Stimulated activated naive CD8-positive, alpha-beta T cell treated with anti-CD3 and anti-CD28 coated beads, Interleukin-15, Interleukin-2, amounts not matched to agents 100 ng/mL and 50 ng/mL, for 24 hours (primary cell): ENCODE measurements at regions not wholly inside any gene's neighbourhood (a gene's known extent, or its start where the extent isn't known, plus 50 kb on each side); places are given as distances from the start of the nearest gene placed in this dataset.
"Not testable (repeated sequence)": the region's sequence is repeated elsewhere in the genome, so short reads cannot be mapped to it uniquely, and the experiment has no call there.

Experiments used
- H3K27ac Mint-ChIP-seq: one replicate; pipeline ENCODE4 v1.8.0; 2021; ENCODE audit warnings: mild to moderate bottlenecking, mixed read lengths
- H3K27me3 Mint-ChIP-seq: one replicate; pipeline ENCODE4 v1.8.0; 2021; ENCODE audit warnings: mixed read lengths
- H3K36me3 Mint-ChIP-seq: one replicate; pipeline ENCODE4 v1.8.0; 2021; ENCODE audit warnings: low read depth, mixed read lengths
- H3K4me1 Mint-ChIP-seq: one replicate; pipeline ENCODE4 v1.8.0; 2021; ENCODE audit warnings: low read depth, mixed read lengths
- H3K4me3 Mint-ChIP-seq: one replicate; pipeline ENCODE4 v1.8.0; 2021; ENCODE audit warnings: mild to moderate bottlenecking, mixed read lengths
- H3K9me3 Mint-ChIP-seq: one replicate; pipeline ENCODE4 v1.8.0; 2021; ENCODE audit warnings: mixed read lengths

- Mint-ChIP-seq H3K27ac (no peak overlapping the region), H3K9me3 (peaks cover 8% of the 10 kb centered on the region), H3K36me3 (peaks cover 30% of the 10 kb centered on the region), H3K4me3 (no peak overlapping the region), H3K4me1 (peaks cover 32% of the 10 kb centered on the region), H3K27me3 (no peaks in the 10 kb centered on the region)
Observed at GRCh38 chr12:47369085-47369484, 289.3 kb upstream of the AMIGO2 start.

- H3K4me1 Mint-ChIP-seq: peaks cover 39% of the 10 kb centered on the region
- no peaks in the 10 kb centered on the region for H3K27me3 Mint-ChIP-seq
- H3K36me3 Mint-ChIP-seq: peaks cover 24% of the 10 kb centered on the region
- H3K27ac Mint-ChIP-seq: no peak overlapping the region
- H3K9me3 Mint-ChIP-seq: peaks cover 3% of the 10 kb centered on the region
- no peak overlapping the region for H3K4me3 Mint-ChIP-seq
Observed at GRCh38 chr12:47367912-47368537, 288.3 kb upstream of the AMIGO2 start.

- H3K27me3 Mint-ChIP-seq: no peaks in the 10 kb centered on the region
- peaks cover 41% of the 10 kb centered on the region for H3K4me1 Mint-ChIP-seq
- H3K9me3 Mint-ChIP-seq: peaks cover under 1% of the 10 kb centered on the region
- H3K36me3 Mint-ChIP-seq: peaks cover 16% of the 10 kb centered on the region
- H3K4me3 Mint-ChIP-seq: no peak overlapping the region
- H3K27ac Mint-ChIP-seq: no peak overlapping the region
Observed at GRCh38 chr12:47366579-47366978, 286.8 kb upstream of the AMIGO2 start.

GRCh38 chr12:47366157-47366556, 286.4 kb upstream of the AMIGO2 start:
- Mint-ChIP-seq H3K4me3 (no peak overlapping the region), H3K4me1 (peaks cover 44% of the 10 kb centered on the region), H3K27ac (no peak overlapping the region)

GRCh38 chr12:47365443-47366076, 285.8 kb upstream of the AMIGO2 start:
- H3K9me3 Mint-ChIP-seq, H3K27ac Mint-ChIP-seq, H3K27me3 Mint-ChIP-seq, H3K4me3 Mint-ChIP-seq: not testable (repeated sequence)
- peaks cover 15% of the 10 kb centered on the region for H3K36me3 Mint-ChIP-seq
- peaks cover 44% of the 10 kb centered on the region for H3K4me1 Mint-ChIP-seq

More at GRCh38 chr12:47366157-47366556, 286.4 kb upstream of the AMIGO2 start:
- H3K27me3 Mint-ChIP-seq: no peaks in the 10 kb centered on the region
- peaks cover 15% of the 10 kb centered on the region for H3K36me3 Mint-ChIP-seq
- no peaks in the 10 kb centered on the region for H3K9me3 Mint-ChIP-seq

GRCh38 chr12:47364261-47364660, 284.5 kb upstream of the AMIGO2 start:
- peak overlapping the region; percentile 33 for H3K27ac Mint-ChIP-seq
- H3K4me3 Mint-ChIP-seq: peak overlapping the region; percentile 21
- peaks cover 51% of the 10 kb centered on the region for H3K4me1 Mint-ChIP-seq
- no peaks in the 10 kb centered on the region for H3K27me3 Mint-ChIP-seq
- H3K36me3 Mint-ChIP-seq: peaks cover 22% of the 10 kb centered on the region
- peaks cover 1% of the 10 kb centered on the region for H3K9me3 Mint-ChIP-seq

GRCh38 chr12:47362126-47362705, 282.5 kb upstream of the AMIGO2 start:
- peak overlapping the region; percentile 74 for H3K4me3 Mint-ChIP-seq

GRCh38 chr12:47361389-47362021, 281.7 kb upstream of the AMIGO2 start:
- H3K36me3 Mint-ChIP-seq: peaks cover 46% of the 10 kb centered on the region
- peaks cover 7% of the 10 kb centered on the region for H3K9me3 Mint-ChIP-seq
- H3K27ac Mint-ChIP-seq: peak overlapping the region; percentile 96
- no peaks in the 10 kb centered on the region for H3K27me3 Mint-ChIP-seq
- peaks cover 71% of the 10 kb centered on the region for H3K4me1 Mint-ChIP-seq
- H3K4me3 Mint-ChIP-seq: peak overlapping the region; percentile 74

More at GRCh38 chr12:47362126-47362705, 282.5 kb upstream of the AMIGO2 start:
- H3K4me1 Mint-ChIP-seq: peaks cover 64% of the 10 kb centered on the region
- peak overlapping the region; percentile 96 for H3K27ac Mint-ChIP-seq
- H3K9me3 Mint-ChIP-seq: peaks cover 7% of the 10 kb centered on the region
- H3K36me3 Mint-ChIP-seq: peaks cover 40% of the 10 kb centered on the region
- no peaks in the 10 kb centered on the region for H3K27me3 Mint-ChIP-seq

GRCh38 chr12:47360771-47361388, 281.1 kb upstream of the AMIGO2 start:
- Mint-ChIP-seq H3K4me1 (peaks cover 77% of the 10 kb centered on the region), H3K9me3 (peaks cover 7% of the 10 kb centered on the region), H3K27me3 (no peaks in the 10 kb centered on the region), H3K36me3 (peaks cover 47% of the 10 kb centered on the region), H3K4me3 (peak overlapping the region; percentile 74), H3K27ac (peak overlapping the region; percentile 96)

GRCh38 chr12:47360093-47360480, 280.3 kb upstream of the AMIGO2 start:
- peak overlapping the region; percentile 74 for H3K4me3 Mint-ChIP-seq
- H3K27ac Mint-ChIP-seq: peak overlapping the region; percentile 96
- H3K9me3 Mint-ChIP-seq: peaks cover 7% of the 10 kb centered on the region
- no peaks in the 10 kb centered on the region for H3K27me3 Mint-ChIP-seq
- peaks cover 85% of the 10 kb centered on the region for H3K4me1 Mint-ChIP-seq
- peaks cover 46% of the 10 kb centered on the region for H3K36me3 Mint-ChIP-seq

GRCh38 chr12:47359310-47360092, 279.7 kb upstream of the AMIGO2 start:
- H3K27me3 Mint-ChIP-seq: no peaks in the 10 kb centered on the region
- peak overlapping the region; percentile 32 for H3K4me3 Mint-ChIP-seq
- peaks cover 7% of the 10 kb centered on the region for H3K9me3 Mint-ChIP-seq
- H3K36me3 Mint-ChIP-seq: peaks cover 42% of the 10 kb centered on the region
- H3K4me1 Mint-ChIP-seq: peaks cover 90% of the 10 kb centered on the region
- H3K27ac Mint-ChIP-seq: peak overlapping the region; percentile 96

GRCh38 chr12:47357006-47357405, 277.2 kb upstream of the AMIGO2 start:
- H3K27ac Mint-ChIP-seq: peak overlapping the region; percentile 99
- peaks cover 13% of the 10 kb centered on the region for H3K9me3 Mint-ChIP-seq
- peak overlapping the region; percentile 63 for H3K4me3 Mint-ChIP-seq
- H3K36me3 Mint-ChIP-seq: peaks cover 48% of the 10 kb centered on the region
- peaks cover 91% of the 10 kb centered on the region for H3K4me1 Mint-ChIP-seq
- not testable (repeated sequence) for H3K27me3 Mint-ChIP-seq

- peak overlapping the region; percentile 63 for H3K4me3 Mint-ChIP-seq
- peaks cover 13% of the 10 kb centered on the region for H3K9me3 Mint-ChIP-seq
- peak overlapping the region; percentile 99 for H3K27ac Mint-ChIP-seq
- peaks cover 90% of the 10 kb centered on the region for H3K4me1 Mint-ChIP-seq
- H3K36me3 Mint-ChIP-seq: peaks cover 53% of the 10 kb centered on the region
- no peaks in the 10 kb centered on the region for H3K27me3 Mint-ChIP-seq
Observed at GRCh38 chr12:47356129-47356700, 276.5 kb upstream of the AMIGO2 start.

GRCh38 chr12:47353508-47353907, 273.7 kb upstream of the AMIGO2 start:
- peak overlapping the region; percentile 99 for H3K27ac Mint-ChIP-seq
- peaks cover 38% of the 10 kb centered on the region for H3K36me3 Mint-ChIP-seq
- H3K4me3 Mint-ChIP-seq: peak overlapping the region; percentile 87

More at GRCh38 chr12:47353508-47353907, 273.7 kb upstream of the AMIGO2 start:
- Mint-ChIP-seq H3K27me3 (no peaks in the 10 kb centered on the region), H3K9me3 (peaks cover 10% of the 10 kb centered on the region), H3K4me1 (peaks cover 95% of the 10 kb centered on the region)
